Globus pallidus (tissue), 1 donor: ENCODE measurements at regions not wholly inside any gene's neighbourhood (a gene's known extent, or its start where the extent isn't known, plus 50 kb on each side); places are given as distances from the start of the nearest gene placed in this dataset.
"Not testable (repeated sequence)": the region's sequence is repeated elsewhere in the genome, so short reads cannot be mapped to it uniquely, and the experiment has no call there.

Experiments used
- DNase-seq: peaks from one replicate; pipeline ENCODE4 v3.0.0-alpha.2; 2015; ENCODE audit warnings: low spot score

DNA sequence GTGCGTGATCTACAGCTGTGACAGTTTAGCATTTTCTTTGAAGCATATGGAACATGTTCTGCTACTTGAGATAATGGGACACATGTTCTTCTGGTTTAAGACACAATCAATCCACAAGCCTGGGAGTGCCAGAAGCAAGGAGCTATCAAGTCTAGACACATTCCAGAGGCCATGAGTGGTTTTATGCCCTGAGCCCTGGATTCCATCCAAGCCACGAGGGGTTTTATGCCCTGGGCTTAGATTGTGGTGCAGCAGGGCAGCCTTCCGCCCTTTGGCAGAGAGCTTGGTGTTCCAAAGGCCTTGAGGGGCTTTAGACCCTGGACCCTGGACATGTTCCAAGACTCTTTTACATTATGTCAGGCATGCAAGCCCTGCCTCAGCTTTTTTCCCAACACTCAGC, 1289.6 kb upstream of the SLC39A10 start:
- not testable (repeated sequence) for DNase-seq

GRCh38 chr2:194363878-194364277, 1293.1 kb upstream of the SLC39A10 start:
- no peak for DNase-seq

- DNase-seq = no peak
Observed at GRCh38 chr2:194363295-194363694, 1293.7 kb upstream of the SLC39A10 start.

DNA sequence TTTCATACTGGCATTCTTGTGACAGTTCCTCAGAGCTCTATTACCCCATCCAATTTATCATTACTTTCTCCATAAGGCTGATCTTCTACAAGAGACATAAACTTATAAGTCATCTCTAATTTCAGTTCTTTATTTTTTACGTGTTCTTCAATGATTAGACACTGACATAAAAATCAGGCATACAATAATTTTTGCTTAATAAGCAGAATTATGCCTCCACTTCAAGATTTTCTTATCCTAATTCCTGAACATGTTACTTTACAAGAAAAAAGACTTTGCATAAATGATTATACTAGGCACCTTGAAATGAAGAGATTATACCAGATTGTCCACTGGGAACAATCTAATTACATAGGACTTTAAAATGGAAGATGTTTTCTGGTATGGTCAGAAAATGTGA, 1304.5 kb upstream of the SLC39A10 start:
- DNase-seq = no peak

DNA sequence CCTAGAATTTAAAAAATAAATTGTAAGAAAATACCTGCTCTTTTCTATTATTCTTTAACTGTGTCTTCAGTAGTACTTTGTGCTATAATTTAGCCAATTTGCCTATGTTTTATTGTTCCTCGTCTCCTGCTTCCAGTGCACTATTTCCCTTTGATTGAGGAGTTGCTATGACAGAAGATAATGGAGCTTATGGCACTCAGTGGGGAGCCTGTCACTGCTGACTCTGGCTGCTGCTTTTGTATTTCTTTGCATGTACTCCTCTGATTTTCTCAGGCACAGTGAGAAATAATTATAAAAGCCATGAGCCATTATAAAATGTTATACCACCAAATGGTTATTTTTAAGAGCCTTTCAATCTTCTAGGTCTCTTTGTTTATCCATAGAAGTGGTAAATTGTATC, 1310.8 kb upstream of the SLC39A10 start:
- DNase-seq = no peak

DNA sequence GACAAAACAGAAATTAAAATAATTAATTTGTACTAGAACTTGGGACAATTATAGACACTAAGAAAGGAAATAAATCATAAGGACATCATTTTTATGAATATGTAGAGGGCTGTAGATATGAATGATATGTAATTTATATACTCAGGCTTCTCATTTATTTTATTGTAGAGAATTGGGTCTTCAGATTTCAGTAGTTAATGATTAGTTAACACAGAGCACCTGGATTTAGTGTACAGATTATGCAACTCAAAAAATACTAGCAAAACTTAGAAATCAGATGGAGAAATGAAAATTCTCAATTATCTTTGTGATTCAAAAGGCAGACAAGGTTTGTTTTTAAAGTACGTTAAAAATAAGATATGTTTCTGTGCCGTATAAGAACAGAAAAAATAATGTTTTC, 1311.7 kb upstream of the SLC39A10 start:
- DNase-seq = no peak

DNA sequence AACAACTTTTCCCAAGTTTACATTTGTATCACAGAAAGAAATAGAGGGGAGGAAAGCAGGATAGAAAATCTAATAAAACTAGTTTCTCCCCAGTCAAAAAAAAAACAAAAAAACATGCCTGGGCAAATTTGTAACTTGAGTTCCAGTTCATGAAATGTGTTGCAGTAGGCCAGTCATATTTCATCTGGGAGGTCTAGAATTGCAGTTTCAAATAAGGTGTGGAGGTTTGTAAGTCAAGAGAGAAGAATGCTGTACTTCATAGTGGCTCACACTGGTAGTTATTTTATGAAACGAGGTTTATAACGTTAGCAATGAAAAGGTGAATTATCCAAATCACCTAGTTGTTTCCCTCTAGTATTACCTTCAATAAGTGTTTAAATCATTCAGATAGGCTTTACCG, 1313.9 kb upstream of the SLC39A10 start:
- DNase-seq = no peak

- DNase-seq = no peak
Observed at GRCh38 chr2:194332799-194333490, 1324.1 kb upstream of the SLC39A10 start.

GRCh38 chr2:194328456-194328855, 1328.6 kb upstream of the SLC39A10 start:
- DNase-seq = no peak

GRCh38 chr2:194327196-194327888, 1329.7 kb upstream of the SLC39A10 start:
- no peak for DNase-seq

- no peak for DNase-seq
Observed at GRCh38 chr2:194323740-194324139, 1333.3 kb upstream of the SLC39A10 start.

DNA sequence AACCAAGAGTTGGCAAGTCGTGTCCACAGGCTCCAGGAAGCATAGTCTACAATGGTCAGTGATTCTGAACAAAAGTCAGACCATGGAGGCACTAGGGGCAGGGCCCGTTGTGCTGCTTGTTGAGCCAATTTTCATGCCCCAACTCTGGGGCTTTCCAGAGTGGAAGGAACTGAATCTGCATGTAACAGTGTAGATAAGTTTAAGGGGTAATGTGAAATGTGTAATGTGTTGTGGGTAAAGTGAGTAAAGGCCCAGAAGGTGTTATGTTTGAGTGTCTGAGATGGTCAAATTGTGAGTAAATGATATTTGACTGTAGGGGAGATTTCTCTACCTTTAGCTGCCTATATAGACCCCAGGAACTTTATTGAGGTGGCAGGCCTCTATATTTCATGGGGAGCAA, 1336.5 kb upstream of the SLC39A10 start:
- DNase-seq = no peak

DNA sequence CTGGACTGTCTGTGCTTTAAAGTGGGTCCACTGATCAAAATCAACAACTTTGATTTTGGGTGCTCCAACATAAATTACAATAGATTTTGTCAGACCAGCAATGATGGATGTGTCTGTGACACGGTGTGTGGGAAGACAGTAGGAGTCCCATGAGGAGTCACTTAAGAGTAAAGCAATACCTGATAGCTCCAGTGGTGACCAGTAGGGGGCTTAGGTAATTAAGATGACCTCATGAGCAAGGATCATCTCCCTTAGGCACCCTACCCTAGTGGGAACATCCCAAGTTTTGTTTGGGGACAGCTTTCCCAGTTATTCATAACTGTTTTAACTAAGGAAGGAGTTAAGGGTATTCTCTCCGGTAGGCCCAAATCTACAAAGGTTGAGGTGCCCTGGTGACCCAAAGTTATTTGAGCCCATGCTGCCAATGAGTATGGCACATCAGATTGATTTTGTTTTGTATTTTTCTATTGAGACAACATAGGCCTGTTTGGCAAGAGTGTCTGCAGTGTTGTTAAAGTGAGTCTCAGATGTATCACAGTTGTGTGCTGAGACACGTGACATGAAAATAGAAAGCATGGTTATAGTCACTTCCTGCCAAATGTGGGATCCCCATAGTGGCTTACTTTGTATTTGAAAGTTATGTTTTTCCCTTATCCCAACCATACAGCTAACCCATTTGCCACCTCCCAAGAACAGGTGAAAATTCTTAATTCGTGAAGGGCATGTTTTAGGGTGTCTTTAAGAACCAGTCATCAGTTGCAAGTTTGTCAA, 1337.6 kb upstream of the SLC39A10 start:
- DNase-seq = no peak

- no peak for DNase-seq
Observed at GRCh38 chr2:194314042-194314441, 1343.0 kb upstream of the SLC39A10 start.

- DNase-seq = no peak
Observed at GRCh38 chr2:194304191-194304590, 1352.8 kb upstream of the SLC39A10 start.

- no peak for DNase-seq
Observed at GRCh38 chr2:194301946-194302345, 1355.1 kb upstream of the SLC39A10 start.

DNA sequence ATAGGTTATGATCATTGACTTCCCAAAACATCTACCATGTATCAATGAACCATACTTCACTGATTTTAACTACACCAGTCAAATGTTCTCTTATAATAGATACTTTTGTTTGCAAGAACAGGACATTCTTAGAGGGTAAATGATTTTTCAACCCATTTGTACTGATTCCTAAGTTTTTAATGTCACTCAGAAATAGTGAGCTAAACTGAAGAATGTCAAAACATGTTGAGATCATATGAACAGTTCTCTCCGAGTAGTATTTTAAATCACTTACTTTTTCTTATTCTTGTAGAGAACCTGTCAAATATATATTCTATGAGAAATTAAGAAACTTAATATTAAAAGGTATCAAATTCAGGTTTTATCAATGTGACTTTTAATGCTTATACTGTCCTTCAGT, 1362.9 kb upstream of the SLC39A10 start:
- DNase-seq = no peak

DNA sequence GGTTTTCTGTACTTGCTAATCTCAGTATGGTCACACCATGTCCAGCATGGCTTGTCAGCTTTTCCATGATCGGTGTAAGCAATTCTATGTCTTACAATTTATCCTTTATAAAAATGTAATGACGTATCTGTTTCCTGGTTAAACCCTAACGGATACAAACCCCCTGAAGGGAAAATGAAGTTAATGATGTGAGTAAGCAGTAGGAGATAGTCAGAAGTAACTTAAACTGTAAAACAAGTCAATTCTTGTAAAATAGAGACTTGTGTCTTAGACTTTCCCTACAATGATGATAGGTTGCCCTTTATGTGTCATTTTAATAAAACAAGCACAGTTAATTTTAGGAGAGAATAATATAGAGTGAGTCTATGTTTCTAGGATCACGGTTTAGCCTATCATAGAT, 1365.9 kb upstream of the SLC39A10 start:
- no peak for DNase-seq

- no peak for DNase-seq
Observed at GRCh38 chr2:194289712-194290346, 1367.2 kb upstream of the SLC39A10 start.

GRCh38 chr2:194276667-194277066, 1380.4 kb upstream of the SLC39A10 start:
- not testable (repeated sequence) for DNase-seq

DNA sequence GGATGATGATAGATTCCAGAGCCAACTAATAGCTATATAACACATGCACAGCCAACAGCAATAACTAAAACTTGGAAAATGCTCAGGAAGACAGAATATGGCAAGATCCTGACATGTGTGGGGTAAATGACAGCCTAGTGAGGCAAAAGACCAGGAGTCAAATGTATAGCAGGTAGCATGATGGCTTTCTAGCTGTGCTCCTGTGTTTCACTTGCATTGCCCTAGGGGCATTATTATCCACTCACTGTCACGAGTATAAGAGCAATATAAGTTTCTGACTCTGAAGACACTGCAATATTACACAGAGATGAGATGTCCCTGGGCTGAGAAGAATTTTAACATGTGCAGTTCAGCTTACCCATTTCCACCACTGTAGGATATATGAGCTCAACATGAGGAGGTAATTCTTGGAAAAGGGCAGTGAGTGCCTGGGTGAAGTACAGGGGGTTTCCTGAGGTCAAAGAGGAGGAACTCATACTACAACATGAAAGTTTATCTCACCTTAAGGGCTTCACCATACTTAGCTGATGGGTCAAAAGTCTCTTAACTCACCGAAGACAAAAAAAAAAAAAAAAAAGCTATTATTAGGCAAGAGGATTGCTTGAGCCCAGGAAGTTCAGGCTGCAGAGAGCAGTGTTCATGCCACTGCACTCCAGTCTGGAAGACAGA, 1385.6 kb upstream of the SLC39A10 start:
- DNase-seq = no peak

DNA sequence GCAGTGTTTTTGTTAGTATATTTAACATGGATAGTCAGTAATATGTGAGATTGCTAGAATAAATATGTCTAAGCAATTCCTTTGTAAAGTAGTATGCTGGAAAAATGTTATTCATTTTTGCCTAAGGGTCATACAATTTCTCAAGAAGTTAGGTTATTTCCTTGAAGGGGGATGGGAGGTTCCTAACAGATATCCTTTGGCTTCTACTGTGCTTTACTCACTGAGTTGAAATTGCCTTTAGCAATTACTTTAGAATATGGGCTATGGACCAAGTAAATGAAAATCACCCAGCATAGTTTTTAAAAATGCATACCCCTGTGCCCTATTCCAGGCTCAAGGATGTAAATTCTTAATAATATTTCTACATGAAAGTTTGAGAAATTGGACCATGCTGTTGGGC, 1386.4 kb upstream of the SLC39A10 start:
- no peak for DNase-seq
